ENCODE measurements at regions not wholly inside any gene's neighbourhood (a gene's known extent, or its start where the extent isn't known, plus 50 kb on each side); places are given as distances from the start of the nearest gene placed in this dataset.

DNA sequence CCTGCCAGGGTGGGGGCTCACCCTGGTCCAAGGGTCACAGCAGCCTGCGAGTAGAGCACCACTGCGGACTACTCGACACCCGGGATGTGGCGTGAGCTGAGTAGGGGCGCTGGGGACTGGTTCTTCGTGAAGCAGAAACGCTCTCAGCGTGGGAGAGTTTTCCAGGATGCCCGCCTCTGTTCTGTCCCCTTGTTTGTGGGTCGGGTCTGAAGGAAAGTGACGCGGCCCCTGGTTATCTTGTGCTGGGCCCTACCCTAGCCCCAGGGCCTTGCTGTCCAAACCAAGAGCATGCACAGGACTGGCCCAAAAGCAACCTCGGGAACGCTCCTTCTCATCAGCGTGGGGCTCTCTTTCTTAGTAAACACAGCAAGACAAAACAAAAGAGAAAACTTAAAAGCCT, 303.3 kb downstream of the IRF8 start:
- DNase-seq = no peak

DNA sequence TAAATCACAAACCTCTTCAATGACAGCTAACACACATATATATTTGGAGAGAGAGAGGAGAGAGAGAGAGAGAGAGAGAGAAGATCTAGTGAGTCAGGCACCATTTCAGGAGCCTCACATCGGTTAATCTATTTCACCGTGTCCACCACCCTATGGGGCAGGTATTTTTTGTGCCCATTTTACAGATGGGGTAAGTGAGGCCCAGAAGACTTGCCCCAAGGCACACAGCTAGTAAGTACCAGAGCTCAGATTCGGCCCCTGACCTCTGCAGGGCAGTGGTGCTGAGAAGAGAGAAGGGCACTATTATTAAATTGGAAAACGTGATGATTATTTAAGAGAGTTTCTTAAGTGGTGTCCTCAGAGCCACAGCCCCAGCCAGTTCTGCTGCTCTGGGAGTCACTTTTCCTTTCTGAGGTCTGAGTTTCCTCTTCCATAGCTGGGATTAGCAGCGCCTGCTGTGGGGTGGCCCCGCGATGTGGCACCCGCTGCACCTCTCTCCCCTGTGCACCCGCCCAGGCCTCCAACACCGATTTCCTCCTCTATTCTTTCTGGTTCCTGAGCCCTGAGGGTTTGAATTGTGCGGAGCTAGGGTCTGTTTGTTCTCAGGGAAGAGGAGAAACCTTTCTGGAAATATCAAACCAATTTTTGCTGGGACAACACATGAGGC, 303.9 kb downstream of the IRF8 start:
- no peak for DNase-seq

DNA sequence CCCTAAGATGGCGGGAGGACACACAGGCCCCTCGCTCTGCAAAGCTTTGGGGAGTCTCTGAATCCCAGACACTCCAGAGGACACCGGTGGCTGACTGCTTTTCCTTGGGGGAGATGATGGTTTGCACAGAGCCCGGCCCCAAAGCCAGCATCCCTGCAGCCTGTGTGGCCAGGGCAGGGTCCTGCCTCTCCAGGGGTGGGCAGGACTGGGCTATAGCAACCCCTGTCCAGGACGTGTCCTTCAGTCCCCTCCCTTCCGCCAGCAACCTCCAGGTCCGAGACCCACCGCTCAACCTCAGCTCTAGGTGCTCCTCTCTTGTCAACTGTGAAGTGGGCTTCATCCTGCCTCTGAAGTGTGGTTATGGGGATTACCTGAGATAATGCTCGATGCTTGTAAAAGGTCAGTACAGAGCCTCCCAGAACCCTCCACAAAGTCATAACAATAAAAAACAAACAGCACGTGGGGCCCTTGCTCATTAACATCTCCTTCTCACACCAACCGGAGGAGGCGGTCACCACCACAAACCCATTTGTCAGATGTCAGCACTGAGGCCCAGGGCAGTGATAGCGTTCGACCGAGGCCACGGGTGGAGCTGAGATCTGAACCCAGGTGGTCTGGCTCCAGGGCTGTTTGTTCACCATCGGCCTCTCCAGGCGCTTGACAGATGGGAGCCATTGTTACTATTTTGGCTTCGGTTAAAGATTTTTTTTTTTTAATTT, 304.8 kb downstream of the IRF8 start:
- DNase-seq = no peak

DNA sequence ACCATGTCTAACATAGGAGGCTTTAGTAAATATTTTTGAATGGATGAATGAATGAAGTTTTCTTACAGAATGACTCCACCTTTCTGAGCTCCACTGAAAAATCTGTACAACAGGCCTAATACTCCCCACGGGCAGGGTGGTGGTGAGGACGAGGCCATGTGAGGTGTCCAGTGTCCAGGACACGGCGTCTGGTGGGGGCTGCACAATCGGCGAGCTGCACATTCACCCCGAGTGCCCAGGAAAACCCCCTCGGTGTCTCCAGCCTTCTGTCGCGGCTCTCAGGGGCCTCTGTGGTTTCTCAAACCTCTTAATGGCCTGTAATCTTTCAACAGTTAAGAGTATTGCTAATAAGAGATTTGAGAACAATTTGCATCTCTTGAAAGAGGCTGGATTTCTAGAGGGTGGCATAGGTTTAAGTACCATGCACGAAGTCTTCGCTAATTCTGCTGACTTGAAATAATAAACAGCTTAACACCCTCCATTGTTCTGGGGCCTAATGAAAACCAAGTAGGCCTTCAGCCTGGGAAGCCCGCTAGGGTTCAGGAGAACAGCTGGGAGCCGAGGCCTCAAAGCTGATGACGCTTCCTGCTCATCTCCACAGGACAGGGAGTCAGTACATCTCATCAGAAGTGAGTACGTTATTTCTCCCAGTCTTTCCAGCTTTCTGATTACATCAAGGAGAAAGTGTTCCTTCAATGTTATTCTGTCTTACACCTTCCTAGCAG, 304.6 kb upstream of the FOXF1 start:
- DNase-seq = no peak

DNA sequence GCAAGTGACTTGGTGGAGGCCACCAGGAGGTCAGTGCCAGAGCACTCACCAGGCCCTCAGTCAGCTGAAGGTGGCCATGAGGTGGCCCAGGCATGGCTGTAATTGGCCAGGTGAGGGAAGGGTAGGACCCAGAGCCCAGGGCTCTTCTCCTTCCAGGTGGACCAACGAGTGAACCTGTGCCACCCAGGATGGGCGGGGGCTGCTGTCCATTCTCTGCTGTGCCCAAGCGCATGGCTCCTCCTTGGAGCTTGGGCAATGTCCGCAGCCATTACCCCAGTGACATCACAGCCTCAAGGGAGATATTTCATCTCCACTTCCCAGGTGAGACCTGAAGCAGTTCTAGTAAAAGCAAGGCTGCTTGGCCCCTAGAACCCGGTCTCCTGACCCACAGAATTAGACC, 303.0 kb upstream of the FOXF1 start:
- no peak for DNase-seq

DNA sequence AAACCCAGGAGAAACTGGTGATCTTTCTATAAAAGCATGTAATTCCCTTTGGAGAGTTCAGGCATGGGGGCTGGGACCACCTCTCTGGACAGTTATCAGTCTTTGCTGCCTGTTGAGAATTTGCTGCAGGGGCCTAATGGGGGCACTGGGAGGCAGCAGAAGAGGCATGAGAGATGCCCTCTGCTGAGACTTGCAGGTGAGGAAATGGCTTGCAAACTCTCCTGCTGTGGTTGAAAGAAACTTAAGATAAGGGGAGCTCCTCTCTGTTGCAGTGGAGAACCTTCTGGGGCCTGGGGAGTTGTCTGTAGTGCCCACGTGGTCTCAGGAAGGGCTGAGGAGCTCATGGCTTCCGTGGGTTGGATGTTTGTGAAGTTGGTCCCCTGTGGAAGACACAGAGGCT, 301.1 kb upstream of the FOXF1 start:
- DNase-seq = no peak

DNA sequence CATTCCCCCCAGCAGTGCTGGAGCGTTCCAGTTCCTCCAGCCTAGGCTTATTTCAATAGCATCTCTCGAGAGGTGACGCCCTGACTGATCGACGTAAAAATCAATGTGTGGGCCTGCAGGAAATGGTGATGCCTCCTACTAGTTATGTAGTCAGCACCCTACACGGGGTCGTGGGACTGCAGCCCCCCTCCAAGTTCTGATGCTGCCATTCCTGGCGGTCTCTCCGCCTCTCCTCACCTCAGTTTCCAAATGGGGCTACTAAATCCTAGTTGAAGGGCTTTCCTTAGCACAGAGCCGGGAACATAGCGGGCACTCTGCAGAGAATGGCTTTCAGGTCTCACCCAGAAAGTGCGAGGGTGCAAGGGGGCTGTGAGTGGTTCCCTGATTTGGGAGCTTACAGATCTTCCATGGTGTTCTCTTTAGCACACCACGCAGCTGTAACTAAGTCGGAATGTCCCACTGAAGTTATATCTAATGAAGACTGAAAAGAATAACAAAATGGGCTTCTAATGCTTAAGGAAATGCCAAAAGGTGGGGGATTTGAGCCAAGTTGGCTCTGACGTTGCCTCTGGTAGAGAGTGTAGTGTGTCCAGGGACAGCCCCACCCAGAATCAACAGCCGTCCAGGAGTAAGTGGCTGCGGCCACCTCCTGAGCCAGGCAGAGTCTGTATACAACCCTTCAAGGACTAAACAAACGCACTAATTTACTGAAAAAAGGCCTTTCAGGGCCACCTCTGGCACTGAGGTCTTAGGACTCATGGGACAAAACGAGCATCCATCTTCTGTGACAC, 299.7 kb upstream of the FOXF1 start:
- no peak for DNase-seq

DNA sequence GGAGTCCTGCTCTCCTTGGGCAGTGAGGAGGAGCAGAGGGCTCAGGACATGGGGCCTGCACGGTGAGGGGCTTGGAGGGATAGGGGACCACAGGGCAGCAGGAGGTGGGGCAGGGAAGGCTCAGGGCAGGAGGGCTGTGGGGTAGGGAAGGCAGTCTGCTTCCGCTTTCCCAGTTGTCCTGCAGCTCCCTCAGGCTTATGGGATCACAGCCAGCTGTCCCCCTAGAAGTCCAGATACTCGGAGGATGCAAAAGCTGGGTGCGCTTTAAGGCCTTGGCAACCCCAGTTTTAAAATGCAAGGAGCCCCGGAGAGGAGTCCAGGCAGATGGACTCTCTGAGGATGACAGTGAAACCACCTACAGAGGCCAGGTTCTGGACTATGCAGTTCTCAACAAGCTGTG, 299.1 kb upstream of the FOXF1 start:
- DNase-seq = no peak

DNA sequence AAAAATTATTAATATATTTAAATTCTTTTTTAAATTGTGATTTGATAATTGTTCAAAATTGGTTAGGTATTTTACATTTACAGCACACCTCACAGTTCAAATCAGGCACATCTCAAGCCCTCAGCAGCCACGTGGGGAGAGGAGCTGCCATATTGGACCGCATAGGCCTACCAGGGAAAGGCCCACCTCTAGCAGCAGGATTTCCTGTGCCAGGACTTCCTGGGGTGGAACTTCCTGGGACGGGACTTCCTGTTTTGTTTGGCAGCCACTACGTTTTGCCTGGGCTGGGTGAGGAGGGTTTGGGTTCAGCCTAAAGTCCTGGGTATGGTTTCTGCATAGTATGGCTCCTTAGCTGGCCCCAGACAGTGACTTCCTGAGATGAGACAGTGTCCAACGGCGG, 298.5 kb upstream of the FOXF1 start:
- no peak for DNase-seq

DNA sequence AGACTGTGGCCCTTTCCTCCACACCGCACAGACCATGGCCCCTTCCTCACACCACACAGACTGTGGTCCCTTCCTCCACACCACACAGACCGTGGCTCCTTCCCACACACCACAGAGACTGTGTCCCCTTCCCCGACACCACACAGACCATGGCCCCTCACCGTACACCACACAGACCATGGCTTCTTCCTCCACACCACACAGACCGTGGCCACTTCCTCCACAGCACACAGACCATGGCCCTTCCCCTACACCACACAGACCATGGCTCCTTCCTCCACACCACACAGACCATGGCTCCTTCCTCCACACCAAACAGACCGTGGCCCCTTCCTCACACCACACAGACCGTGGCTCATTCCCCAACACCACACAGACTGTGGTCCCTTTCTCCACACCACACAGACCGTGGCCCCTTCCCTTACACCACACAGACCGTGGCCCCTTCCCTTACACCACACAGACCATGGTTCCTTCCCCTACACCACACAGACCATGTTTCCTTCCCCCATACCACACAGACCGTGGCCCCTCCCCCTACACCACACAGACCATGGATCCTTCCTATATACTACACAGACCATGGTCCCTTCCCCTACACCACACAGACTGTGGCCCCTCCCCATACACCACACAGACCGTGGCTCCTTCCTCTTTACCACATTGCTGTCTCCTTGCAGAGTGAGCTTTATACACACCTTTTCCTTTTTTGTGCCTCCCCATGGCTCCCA, 297.5 kb upstream of the FOXF1 start:
- no peak for DNase-seq

DNA sequence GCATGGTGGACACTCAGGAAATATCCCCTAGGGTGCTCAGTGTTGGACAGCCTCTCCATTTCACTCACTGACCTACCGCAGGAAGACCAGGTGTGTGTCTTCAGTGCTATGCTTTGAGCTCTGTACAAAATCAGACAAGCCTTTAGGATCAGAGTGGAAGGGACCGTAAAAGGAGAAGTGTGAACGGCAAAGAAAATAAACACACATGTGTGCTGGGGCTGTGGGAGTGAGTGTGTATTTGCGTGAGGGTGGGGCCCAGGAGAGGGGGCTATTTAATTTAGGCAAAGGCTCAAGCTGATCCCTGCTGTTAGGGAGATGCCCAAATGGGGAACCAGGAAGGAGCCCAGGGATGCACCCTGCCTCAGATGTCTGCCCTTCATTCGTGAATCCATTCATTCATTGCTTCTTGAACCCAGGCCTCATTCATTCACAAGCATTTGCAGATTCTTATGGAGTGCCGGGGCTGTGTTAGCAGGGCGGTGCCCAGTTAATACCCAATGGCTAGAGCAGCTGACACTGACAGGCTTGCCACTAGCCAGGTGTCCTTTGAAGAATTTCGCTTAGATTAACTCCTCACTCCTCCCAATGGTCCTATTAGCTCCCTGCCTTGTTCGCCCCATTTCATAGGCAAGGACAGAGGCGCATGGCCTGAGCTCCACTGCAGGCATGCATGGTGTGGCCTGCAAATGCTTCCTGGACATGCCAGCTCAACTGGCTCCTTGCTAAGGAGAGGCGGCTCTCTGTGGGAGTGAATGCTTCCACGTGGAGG, 296.7 kb upstream of the FOXF1 start:
- no peak for DNase-seq

DNA sequence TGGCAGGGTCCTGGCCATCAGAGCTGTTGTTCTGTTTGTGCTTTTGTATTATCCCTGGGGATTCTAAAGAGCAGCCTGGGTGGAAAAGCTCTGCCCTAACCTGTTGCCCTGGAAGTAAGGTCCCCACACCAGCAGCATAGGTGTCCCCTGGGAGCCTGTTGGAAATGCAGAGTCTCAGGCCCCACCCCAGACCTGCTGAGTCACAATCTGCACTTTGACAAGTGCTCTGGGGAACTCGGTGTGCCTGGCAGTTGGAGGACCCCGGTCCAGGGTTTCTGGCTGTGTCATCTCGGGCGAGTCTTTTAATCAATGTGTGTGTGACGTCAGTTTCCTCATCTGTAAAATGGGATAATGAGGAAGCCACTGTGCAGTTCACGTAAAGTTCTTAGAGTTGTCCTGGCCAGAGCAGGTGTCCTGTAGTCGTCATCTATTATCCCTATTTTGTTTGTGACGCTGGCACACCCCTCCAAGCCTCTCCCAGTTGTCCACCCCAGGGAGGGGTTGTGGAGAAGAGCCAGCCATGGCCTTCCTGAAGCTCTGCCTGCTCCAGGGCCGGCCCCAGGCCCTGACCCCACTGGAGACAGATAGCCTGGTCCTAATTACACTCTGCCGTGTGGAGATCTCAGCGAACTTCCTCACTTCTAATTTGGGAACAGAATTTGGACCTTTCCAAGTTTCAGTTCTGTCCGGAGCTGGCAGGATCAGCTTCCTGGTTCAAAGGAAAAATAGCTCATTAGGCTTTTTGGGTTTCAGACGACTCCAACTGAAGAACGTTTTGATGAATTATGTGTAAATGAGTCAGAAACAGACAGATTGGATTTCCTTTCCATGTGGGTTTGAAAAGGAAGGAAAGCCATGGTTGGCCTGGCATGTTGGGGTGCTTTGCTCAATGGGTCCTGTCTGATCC, 295.7 kb upstream of the FOXF1 start:
- DNase-seq = no peak

DNA sequence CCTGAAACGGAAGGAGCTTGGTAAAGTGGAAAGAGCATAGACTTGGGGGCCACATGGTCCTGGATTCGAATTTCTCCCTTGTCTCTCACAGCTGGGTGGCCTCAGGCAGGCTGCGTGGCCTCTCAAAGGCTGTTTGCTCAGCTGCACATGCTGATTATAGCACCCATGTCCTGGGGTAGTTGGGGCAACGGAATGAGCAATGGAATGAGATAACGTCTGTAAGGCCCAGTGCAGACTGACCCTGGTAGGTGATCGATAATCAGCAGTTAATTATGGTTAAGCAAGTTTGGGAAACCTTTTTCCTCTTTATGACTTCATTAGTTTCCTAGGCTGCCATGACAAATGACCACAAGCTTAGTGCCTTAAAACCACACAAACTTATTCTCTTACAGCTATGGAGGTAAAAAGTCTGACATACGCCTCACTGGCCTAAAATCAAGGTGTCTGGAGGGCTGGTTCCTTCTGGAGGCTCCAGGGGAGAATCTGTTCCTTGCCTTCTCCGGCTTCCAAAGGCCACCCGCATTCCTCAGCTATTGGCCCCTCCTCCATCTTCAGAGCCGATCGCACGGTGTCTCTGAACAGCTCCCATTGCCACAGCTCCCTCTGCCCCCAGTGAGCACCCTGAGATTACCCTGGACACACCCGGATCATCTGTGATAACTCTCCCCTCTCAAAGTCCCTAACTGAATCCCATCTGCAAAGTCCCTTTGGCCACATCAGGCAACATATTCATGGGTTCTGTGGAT, 294.9 kb upstream of the FOXF1 start:
- no peak for DNase-seq

DNA sequence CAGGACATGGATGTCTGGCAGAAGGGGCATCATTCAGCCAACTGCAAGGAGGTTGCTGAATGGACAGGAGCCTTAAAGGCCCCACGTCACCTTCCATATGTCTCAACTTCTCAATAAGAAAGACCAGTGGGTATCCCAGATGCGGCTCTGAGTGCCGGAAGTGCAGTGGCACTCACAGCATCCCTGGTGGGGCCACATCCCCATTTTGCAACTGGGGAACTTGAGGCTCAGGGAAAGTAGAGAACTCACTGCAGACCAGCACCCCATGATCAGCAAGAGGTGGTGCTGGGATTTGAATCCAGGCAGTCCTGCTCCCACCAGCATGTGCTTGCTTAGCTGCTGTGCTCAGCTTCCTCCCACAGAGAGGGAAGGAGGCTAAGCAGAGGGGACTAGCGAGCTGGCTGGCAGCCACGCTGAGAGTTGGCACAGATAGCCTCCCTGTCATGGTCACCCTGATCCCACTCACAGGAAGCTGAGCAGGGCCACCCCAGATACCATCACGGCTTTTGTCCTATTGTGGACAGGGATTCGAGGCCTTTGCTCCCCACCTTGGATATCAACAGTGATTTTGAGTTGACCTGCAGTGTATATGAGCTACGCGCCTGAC, 294.2 kb upstream of the FOXF1 start:
- DNase-seq = no peak

DNA sequence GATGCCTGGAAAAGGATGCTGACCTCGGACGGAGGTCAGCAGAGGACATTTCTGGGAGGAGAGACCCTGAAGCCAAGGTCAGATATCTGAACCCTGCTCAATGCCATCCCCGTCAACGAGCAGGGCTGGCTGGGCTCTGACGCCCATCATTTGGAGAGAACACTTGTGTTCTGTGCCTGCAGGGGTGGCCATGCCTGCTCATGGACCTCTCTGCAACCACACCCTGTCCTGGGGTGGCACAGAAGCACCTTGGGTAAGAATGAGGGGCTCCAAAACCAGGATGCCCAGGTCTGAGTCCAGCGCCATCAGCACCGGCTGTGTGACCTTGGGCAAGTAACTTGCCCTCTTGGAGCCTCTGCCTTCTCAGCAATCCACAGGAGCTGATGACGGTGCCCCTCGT, 293.7 kb upstream of the FOXF1 start:
- no peak for DNase-seq

DNA sequence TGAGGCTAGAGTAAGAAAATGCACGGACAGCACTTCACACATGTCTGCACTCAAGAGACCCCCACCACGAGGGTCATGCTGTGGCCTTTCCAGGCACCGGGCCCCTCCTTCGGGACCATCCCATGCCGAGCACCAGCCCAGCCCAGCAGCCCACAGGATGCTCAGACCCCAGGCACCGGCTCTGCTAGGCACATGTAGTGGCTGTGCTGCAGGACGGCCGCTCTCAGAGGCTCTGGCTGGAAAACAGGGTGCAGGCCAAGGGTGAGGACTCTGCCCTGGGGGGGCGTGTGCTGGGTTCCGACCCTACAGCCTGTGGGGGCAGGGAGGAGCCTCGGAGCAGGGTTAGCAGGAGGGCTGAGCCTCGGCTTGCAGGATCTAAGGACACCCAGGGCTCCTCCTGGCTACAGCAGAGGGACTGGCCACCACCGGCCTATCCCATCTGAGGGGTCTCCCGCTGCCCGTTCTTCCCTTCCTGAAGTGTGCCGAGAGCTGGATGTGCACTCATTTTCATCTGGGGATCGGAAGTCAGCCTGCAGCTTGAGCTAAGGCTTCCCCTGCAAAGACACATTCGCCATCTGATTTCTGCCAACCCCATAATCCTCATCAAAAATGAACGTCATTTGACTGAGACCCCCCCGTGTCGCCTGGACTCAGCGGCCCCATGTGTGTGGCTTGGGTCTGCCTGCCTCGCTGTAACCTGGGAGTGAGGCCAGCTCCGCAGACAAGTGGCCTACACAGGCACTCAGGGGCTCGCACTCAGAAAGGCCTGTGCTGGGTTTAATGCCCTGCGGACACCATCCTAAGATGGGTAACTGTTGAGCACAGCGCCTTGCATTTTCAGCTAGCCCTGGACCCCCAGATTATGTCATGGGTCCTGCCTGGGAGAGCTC, 293.1 kb upstream of the FOXF1 start:
- no peak for DNase-seq

DNA sequence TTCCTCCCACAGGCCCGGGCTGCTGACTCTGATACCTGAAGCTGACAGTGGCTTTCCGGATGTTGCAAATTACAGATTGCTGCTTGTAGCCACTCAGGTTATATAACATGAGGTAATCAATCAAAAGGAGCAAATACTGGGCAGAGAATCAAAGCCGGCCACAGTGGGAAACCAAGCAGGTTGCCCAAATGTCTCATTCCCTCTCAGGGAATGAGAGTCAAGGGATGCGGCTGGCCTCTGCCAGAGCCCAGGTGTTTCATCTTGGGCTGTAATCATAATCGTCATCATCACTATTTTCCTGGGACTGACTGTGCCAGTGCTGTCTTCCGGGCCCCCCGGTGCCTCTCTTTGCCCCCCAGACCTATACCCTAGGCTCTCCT, 292.4 kb upstream of the FOXF1 start:
- DNase-seq = no peak

DNA sequence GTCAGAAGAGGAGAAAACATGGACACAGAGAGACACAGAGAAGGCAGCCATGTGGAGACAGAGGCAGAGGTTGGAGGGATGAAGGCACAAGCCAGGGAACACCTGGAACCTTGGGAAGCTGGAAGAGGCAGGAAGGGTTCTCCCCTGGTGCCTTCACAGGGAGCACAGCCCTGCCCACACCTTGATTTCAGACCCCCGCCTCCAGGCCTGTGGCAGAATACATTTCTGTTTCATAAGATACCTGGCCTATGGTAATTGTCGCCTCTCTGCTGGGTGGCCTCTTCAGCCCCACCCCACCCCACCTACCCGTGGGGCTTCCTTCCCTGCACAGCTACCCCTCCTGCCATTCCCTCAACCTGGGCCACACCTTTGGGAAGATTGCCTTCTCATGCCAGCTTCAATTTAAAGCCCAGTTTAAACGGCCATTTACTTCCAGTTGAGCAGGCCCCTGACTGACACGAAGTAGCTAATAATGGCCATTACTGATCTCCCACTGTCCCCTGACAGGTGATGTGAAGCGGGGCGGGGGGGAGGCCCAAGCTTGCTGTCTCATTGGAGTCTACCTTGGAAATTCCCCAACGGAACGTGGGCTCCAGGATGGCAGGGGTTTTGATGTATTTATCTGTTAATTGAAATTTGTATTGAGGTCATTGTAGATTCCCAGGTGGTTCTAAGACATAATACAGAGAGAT, 291.7 kb upstream of the FOXF1 start:
- DNase-seq = no peak
